ENCODE measurements at regions not wholly inside any gene's neighbourhood (a gene's known extent, or its start where the extent isn't known, plus 50 kb on each side); places are given as distances from the start of the nearest gene placed in this dataset.
A peak's percentile ranks its signal among the peaks of the same experiment; 100 is the strongest.

DNA sequence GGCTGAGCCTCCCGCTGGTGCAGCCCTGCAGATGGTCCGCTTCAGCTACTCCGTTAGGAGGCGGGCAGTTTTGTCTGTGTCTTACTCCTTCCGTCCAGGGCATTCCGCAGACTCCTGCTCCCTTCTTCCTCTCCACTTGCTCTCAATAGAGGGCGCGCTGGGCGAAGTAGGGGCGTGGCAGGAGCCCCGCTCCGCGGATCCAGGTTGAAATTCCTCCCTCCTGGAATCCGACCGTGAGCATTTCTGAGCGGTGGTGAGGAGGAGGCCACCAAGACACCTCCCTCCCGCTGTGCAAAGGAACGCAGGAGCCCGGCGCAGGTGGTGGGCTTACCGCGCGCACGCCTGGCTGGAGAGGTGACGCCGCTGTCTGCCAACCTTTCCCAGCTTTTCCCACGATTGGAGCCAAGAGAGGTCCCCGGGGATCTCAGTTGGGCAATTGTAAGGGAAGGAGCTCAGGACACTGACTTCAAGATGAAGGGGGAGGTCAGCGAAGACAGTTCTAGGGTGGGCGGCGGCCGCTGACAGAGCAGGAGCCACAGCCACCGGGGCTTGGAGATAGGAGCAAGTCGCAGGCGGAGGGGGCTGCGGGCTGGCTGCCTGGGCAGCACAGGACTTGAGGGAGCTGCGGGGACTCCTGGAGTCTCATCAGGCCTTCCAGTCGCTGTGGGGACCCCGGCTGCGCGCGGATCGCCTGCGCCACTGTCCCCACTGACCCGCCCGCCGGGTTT, 1011.3 kb downstream of the XPNPEP1 start (continued):
- peak; percentile 98 for TF ChIP-seq KDM4A (IDR thresholded peaks at IDR 0.05; ENCODE audit: low read depth, low read length, severe bottlenecking)
- no peak for TF ChIP-seq EGR1 (IDR thresholded peaks at IDR 0.05; ENCODE audit: borderline replicate concordance, low read depth, low read length)
- no peak for TF ChIP-seq ATF2 (IDR thresholded peaks at IDR 0.05; ENCODE audit: low read length)
- TF ChIP-seq, protein P1, sequence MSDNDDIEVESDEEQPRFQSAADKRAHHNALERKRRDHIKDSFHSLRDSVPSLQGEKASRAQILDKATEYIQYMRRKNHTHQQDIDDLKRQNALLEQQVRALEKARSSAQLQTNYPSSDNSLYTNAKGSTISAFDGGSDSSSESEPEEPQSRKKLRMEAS (IDR thresholded peaks at IDR 0.05): peak; percentile 51
- TF ChIP-seq ZNF274 (IDR thresholded peaks at IDR 0.05; ENCODE audit: borderline replicate concordance, extremely low read depth, low read length): no peak
- TF ChIP-seq TCF12 (IDR thresholded peaks at IDR 0.05; ENCODE audit: low read depth, low read length): no peak
- TF ChIP-seq SIN3A (conservative IDR thresholded peaks at IDR 0.05 in 1 of 2, IDR thresholded peaks at IDR 0.05 in 1 of 2; ENCODE audit: low read depth in 1 of 2, low read length in 2 of 2): no peak; a peak in 1 of 4 replicates
- TF ChIP-seq TAF7 (optimal IDR thresholded peaks at IDR 0.05; ENCODE audit: borderline replicate concordance, low read depth, low read length): no peak
- no peak for TF ChIP-seq RNF2 (IDR thresholded peaks at IDR 0.05; ENCODE audit: borderline replicate concordance, low read depth, low read length, missing control alignments, poor library complexity, severe bottlenecking)
- no peak for TF ChIP-seq KDM5A (IDR thresholded peaks at IDR 0.05; ENCODE audit: low read length)
- no peak; the same call in 1 of the 2 replicates for TF ChIP-seq JUND (IDR thresholded peaks at IDR 0.05; ENCODE audit: low read length)
- TF ChIP-seq SUZ12 (IDR thresholded peaks at IDR 0.05; ENCODE audit: low read length): no peak
- TF ChIP-seq YY1 (IDR thresholded peaks at IDR 0.05; ENCODE audit: low read depth, low read length): no peak
- peak; percentile 52; the same call in 1 of the 2 replicates for TF ChIP-seq RBBP5 (IDR thresholded peaks at IDR 0.05; ENCODE audit: borderline replicate concordance, low read depth, low read length)
- no peak for TF ChIP-seq EZH2 (IDR thresholded peaks at IDR 0.05; ENCODE audit: low read depth, low read length, severe bottlenecking)
- TF ChIP-seq GTF2F1 (IDR thresholded peaks at IDR 0.05; ENCODE audit: borderline replicate concordance, low read depth, low read length): no peak
- TF ChIP-seq GABPA (IDR thresholded peaks at IDR 0.05; ENCODE audit: borderline replicate concordance, insufficient read depth, low read length): no peak
- no peak for TF ChIP-seq CBX8 (IDR thresholded peaks at IDR 0.05; ENCODE audit: borderline replicate concordance, low read depth, low read length)
- TF ChIP-seq CHD1 (IDR thresholded peaks at IDR 0.05; ENCODE audit: low read depth, low read length): no peak
- TF ChIP-seq TEAD4 (IDR thresholded peaks at IDR 0.05; ENCODE audit: low read depth, low read length): peak; percentile 93
- TF ChIP-seq, protein P2, sequence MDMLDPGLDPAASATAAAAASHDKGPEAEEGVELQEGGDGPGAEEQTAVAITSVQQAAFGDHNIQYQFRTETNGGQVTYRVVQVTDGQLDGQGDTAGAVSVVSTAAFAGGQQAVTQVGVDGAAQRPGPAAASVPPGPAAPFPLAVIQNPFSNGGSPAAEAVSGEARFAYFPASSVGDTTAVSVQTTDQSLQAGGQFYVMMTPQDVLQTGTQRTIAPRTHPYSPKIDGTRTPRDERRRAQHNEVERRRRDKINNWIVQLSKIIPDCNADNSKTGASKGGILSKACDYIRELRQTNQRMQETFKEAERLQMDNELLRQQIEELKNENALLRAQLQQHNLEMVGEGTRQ (IDR thresholded peaks at IDR 0.05; ENCODE audit: low read length): no peak
